ENCODE measurements at regions not wholly inside any gene's neighbourhood (a gene's known extent, or its start where the extent isn't known, plus 50 kb on each side); places are given as distances from the start of the nearest gene placed in this dataset.

DNA sequence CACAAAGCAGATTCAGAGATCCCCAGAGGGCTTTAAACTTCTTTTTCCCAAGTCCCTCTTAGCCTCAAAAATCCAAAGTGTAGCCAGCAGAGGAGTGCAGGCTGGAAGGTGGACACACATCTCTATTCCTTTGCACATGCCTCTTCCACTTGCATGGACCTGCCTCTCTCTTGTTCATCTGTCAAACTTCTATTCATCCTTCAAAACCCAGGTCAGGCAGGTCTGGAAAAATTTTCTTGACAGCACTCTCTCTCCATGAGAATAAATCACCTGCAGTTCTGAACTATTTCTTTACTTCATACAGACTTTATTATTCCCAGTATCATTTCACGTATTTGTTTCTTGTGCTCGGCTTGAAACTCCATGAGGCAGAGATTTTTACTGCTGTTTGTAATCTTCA is 127.5 kb downstream of the SS18 start:
- no peak for DNase-seq (ENCODE audit: low spot score)

DNA sequence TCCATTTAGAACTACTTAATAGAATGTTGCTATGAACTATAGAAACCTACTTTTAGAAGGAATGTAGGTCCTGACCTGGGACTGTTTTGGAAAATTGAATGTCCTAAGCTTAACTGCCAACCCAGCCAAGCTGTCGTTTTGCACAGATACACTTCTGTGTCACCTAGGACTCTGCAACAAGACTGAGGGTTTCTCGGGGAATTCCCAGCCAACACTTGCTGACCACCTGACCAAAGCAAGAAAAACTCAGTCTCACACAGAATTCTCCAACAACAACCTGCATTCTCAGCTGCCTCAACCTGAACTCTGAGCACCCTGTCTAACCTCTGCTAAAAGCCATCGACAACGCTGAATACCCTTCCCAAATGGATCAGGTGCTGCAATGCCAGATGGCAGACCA is 128.2 kb downstream of the SS18 start:
- no peak for DNase-seq (ENCODE audit: low spot score)

DNA sequence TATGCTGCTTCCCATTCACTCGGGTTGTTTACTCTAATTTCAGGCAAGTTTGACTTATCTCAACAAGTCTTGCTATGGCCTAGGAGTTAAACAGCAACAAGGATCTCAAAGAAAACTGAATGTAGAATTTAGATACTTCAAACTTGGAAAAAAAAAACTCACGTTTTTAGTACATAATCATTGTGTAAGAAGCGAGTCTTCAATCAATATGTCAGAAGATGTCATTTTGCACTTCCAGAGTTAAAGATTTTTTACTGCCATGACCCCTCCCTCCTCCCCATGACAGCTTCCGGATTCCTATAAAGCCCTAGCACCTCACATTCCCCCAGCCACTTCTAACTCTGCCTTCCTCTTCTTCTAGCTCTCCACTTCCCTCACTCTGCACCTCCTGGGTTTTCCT is 133.4 kb downstream of the SS18 start:
- no peak for DNase-seq (ENCODE audit: low spot score)

DNA sequence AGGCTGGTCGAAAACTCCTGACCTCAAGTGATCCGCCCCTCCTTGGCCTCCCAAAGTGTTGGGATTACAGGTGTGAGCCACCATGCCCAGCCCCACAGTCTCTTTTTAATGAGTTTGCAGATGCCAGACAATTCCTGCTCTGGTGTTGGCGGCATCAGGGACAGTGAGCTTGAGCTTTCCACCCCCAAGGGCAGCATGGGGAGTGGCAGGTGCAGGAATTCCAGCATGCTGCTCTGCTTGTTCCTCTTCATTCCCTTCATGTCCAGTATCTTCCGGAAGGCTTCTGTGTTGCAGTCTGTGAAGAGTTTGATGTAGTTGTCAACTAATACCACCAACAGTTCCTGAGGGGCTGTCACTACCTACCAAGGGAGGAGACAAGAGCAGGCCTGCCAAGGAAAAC is 137.3 kb downstream of the SS18 start:
- DNase-seq (ENCODE audit: low spot score): no peak

DNA sequence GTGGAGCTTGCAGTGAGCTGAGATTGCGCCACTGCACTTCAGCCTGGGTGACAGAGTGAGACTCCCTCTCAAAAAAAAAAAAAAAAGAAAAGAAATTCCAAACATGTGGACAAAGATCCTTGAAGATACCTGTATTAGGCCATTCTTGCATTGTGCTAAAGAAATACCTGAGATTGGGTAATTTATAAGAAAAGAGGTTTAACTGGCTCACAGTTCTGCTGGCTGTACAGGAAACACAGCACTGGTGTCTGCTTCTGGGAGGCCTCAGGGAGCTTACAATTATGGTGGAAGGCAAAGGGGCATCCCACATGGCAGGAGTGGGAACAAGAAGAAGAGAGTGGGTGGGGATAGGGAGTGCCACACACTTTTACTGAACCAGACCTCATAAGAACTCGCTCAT is 140.1 kb downstream of the SS18 start:
- DNase-seq (ENCODE audit: low spot score): no peak

DNA sequence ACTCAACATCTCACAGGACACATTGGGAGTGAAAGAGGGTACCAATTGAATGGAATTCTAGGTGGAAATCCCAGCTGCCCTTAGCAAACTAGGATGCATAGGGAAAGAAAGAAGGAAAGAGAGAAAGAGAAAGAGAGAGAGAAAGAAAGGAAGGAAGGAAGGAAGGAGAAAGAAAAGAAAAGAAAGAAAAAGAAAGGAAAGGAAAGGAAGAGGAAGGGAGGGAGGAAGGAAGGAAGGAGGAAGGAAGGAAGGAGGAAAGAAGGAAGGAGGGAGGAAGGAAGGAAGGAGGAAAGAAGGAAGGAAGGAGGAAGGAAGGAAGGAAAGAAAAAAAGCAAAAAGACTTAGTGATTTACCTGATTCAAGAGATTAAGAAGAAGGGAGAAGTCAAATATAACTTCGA is 143.9 kb downstream of the SS18 start:
- no peak for DNase-seq (ENCODE audit: low spot score)

DNA sequence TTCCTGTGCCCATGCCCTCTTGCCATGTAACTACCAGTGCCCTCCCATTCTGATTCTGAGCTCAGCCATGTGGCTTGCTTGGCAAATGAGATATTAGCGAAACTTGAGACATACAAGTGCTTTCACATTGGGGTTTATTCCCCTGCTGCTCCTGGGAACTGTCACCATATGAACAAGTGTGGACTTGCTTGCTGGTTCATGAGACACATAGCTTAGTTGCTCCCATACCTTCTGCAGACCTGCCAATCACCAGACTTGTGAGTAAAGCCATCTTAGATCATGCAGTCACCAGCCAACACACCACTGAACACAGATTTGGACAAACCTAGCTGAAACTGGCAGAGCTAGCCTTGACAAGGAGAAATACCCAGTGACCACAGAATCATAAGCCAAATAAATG is 155.1 kb downstream of the SS18 start:
- no peak for DNase-seq (ENCODE audit: low spot score)

DNA sequence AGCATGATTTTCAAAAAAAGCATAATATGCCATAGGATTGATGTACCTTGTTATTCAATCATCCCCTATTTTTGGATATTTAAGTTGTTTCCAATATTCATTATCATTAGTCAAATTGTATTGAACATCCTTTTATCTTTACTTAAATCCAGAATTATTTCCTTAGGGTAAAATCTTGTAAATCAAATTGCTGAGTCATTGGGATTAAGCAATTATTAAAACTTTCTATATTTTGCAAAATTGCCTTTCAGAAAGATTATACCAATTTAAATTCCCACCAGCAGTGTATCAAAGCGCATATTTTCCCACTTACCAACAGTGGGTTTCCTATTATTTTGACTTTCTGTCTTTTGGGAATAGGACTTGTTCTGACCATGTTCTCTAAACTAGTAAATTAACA is 159.3 kb downstream of the SS18 start:
- no peak for DNase-seq (ENCODE audit: low spot score)

DNA sequence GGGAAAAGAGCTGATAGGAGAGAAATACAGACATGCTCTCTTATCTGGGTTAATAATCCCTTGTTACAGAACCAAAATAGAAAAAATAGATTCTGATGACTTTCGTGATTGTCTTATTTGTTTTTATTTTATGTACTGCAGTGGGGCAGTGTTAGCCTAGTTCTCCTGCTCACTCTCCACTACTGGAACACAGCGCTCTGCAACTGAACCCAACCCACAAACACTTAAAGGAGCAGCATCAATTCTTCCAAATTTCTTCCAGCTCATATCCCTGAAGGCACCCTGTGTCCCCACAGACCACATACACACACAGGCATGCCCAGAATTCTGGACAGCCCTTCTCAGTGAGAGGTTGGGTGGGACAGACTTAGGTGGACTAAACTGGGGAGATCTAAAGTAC is 160.6 kb downstream of the SS18 start:
- no peak for DNase-seq (ENCODE audit: low spot score)

DNA sequence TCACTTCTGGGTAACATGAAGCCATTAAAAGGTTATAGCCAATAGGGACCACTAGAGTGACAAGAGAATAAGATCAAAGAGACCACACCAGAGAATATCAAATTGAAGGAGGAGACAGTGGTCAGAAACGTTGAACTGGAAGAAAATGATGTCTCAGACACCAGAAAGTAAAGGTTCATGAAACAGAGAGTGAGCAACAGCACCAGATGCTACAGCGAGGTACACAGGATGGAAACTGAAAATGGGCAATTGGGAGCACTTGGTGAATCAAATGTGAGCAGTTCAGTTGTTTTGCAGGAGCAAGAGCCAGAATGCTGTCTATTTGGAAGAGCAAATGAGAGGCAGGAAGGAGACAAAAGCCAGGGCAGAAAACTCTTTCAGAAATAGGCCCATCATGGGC is 162.6 kb downstream of the SS18 start:
- DNase-seq (ENCODE audit: low spot score): no peak

DNA sequence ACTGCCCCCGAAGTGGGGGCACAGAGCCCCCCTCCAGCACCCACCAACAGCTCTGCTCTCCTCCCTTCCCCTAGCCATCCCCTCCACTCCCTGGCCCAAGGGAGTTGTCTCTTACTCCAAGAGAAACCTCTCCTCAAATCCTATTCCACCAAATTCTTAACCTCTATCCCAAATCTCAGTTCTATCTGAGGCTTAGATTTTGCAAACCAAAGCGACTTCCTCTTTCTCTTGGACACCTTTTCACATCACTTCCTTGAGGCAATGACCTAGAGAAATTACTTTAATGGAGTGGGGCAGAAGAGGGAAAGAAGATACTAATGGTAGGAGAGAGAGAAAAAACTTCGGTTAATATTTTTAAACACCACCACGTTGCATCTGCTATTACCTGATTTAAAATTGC is 167.2 kb downstream of the SS18 start:
- no peak for DNase-seq (ENCODE audit: low spot score)

DNA sequence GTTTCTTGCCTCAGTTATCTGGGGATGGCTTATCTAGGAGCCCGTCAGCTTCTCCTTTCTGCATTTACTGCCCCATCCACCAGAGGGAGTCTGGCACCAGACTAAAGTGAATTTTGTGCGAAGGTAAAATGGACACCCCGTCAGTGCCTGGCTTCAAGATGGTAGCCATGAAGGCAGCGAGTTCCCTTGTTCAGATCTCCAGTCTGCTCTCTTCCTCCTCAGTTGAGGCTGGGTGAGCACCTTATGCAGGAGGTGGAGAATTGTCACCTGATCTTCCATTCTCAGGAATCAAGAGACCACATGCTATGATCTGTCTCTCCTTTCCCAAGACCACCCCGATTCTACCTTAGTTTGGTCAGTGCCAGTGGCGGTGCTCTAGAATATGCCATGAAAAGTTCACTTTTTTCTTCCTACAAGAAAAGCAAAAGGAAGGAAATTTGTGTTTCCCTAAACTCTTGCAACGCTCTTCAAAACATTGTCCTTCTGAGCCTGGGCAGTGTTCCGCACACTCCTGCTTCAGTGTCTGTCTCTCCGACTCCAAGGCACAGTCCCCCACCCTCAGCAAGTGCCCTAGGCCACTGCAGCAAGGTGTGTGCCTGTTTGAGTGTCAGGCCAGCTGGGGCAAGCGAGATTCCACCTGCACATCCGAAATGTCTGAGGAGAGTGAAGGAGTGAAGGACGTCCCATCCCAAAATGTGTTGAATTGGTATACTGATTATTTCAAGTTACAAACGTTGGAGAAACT is 168.6 kb downstream of the SS18 start:
- peak; percentile 24 for DNase-seq (ENCODE audit: low spot score)

DNA sequence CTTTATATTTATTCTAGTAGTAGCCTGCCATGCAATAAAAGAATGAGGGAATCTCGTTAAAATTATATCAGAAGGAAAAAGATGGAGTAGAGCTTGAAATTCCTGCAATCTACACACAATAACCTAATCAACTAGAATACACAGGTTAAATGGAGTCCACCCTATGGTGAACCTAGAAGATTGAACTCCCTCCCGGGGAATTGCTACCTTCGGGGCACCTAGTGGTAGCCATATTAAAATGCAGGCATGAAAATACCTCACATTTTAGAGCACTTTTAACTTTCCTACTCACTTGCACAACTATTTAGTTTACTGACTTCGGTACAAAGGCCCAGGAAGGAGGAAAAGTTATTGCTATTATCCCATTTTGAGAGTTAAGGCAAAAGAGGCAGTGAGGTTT is 174.5 kb downstream of the SS18 start:
- DNase-seq (ENCODE audit: low spot score): no peak

DNA sequence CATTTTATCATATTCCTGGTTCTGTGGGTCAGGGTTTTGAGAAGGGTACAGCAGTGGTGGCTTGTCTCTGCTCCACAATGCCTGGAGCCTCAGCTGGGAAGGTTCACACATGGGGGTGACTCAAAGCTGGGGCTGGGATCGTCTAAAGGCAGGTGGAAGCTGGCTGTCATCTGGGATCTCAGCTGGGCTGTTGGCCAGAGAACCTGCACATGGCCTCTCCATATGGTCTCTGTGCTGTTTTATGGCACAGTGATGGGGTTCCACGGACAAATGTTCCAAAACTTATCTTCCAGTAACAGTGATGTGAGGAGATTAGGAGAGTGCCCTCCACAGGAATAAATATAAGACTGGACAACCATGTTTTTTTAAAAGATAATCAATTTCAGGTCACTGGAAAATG is 191.4 kb downstream of the SS18 start:
- DNase-seq (ENCODE audit: low spot score): no peak

DNA sequence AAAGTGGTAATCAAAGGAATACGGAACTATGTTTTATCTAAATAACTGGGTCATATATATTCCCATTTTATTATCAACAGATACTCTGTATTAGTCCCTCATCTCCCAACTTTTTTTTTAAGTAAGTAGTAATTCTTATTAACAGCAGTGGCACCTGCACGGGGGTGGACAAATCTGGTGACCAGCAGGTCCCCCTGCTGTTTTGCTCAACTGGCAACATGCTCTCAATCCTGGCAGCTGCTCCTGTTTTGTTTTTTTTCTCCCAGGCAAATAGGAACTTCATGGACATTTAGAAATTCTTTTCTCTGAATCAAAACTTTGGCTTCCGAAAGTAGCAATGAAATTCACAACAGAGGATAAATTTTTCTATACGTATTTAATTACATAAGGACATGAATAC is 193.5 kb downstream of the SS18 start:
- no peak for DNase-seq (ENCODE audit: low spot score)

DNA sequence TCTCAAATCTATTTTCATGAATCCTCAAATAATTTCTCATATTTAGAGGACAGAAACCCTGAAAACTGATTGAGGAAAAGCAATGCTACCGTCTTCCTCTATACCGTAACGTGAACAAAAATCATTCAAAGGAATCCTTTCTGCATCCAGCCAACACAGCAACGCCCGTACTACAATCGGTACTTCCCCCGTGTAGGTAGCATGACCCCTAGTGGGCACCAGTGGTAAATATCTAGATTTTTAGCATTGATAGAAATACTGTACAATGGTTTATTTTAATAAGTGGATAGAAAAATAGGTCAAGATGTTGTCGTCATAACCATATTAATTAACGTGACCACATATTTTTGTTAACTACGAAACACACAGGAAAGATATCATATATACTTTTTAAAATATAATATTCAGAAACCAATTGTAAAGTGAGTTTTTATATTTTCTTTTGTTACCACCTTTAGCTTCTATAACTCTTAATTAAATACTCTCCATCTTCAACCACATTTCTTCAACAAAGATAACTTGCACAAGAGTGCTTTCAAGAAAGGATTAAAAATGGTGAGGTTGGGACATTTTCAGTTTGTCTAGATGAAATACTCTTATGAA is 194.1 kb downstream of the SS18 start:
- DNase-seq (ENCODE audit: low spot score): peak; percentile 58

DNA sequence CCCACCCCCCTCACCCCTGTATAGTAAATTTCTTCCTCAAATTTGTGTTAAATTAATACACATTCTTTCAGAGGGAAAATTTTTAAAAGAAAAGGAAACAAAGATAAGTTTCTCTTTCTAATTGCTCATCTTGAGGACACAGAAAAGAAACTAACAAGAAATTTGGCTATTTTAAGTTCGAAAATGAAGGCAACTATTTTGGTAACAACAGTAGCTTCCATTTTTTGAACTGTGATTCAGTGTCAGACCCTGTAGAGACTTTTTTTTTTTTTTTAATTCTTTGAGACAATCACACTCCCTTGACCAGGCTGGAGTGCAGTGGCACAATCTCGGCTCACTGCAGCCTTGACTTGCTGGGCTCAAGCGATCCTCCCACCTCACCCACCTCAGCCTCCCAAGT is 194.9 kb downstream of the SS18 start:
- DNase-seq (ENCODE audit: low spot score): no peak

DNA sequence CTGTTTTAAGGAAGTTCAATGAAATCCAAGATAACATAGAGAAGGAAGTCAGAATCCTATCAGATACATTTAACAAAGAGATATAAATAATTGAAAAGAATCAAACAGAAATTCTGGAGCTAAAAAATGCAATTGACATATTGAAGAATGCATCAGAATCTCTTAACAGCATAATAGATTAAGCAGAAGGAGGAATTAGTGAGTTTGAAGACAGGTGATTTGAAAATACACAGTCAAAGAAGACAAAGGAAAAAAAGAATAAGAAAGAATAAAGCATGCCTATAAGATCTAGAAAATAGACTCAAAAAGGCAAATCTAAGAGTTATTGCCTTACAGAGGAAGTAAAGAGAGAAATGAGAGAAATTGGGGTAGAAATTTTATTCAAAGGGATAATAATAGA is 204.1 kb downstream of the SS18 start:
- no peak for DNase-seq (ENCODE audit: low spot score)

DNA sequence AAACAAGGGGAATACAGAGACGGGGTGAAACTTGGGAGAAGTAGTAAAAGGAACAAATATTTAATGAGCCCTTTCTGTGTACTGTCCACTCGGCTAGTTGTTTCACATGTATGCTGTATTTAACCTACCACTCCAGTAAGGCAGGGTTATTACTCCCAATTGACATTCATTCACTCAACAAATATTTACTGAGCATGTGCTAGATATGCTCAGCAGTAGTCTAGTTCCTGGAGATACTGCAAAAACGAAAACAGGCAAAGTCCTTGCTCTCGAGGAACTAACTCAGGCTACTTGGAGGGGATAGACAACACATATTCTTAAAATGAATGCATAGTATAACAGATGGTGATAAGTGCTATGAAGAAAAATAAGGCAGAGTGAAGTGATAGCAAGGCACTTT is 207.3 kb downstream of the SS18 start:
- DNase-seq (ENCODE audit: low spot score): no peak

DNA sequence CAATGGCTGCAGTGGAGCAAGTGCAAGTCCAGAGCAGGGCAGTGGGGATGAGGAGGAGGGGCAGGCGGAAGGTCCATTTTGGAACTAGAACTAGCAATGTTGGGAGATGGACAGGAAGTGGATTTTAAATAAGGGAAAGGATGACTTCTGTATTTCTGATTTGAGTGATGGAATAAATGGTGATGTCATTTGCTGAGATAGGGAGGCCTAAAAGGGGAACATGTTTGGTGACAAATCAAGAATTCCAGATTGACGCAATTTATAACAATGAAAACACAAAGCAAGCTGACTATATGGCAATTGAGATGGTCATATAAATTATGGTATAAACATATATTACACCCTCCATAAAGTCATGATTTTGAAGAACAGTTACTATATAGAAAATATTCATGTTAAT is 209.3 kb downstream of the SS18 start:
- no peak for DNase-seq (ENCODE audit: low spot score)

DNA sequence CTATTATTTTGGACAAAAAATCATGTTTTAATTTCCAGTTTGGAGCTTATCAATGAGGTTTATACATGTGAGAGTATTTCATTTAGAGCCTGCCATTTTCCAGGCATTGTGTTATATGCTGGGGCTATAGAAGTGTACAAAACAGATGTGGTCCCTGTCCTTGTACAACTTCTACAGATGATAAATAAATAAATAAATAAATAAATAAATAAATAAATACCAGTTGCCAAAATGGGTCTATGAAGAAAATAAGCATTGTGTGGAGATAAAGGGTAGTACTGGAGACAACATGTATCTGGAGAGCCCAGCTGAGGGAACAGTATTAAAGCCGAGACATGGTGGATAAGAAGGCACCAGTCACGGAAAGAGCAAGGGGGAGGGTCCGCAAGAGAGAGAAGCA is 210.0 kb downstream of the SS18 start:
- no peak for DNase-seq (ENCODE audit: low spot score)

DNA sequence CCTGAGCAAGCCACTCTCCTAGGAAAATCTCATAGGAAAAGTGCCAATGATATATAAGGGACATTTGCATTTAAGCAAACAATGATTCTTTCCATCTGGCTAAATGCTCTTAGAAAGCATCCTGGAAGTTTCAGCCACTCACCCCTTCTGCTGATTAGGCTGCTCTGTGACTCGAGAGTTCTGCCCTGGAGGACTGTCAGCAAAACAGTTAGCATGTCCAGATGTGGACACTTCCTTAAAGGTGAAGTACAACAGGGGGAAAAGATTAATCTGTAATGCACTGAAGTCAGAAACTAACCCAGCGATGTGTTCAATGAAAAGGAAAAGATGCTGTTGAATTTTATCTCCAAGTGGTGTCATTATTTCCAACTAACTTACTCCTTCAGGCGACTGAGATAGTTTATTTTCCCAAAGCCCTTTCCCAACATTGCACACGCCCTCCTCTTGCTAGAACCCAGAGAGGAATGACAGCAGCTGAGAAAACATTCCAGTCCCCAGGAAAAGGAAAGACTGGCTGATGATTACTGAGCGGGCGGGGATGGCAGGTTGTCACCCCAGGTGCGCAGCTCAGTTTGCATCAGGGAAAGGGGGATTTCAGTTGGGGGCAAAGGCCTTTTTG is 214.0 kb downstream of the SS18 start:
- no peak for DNase-seq (ENCODE audit: low spot score)

DNA sequence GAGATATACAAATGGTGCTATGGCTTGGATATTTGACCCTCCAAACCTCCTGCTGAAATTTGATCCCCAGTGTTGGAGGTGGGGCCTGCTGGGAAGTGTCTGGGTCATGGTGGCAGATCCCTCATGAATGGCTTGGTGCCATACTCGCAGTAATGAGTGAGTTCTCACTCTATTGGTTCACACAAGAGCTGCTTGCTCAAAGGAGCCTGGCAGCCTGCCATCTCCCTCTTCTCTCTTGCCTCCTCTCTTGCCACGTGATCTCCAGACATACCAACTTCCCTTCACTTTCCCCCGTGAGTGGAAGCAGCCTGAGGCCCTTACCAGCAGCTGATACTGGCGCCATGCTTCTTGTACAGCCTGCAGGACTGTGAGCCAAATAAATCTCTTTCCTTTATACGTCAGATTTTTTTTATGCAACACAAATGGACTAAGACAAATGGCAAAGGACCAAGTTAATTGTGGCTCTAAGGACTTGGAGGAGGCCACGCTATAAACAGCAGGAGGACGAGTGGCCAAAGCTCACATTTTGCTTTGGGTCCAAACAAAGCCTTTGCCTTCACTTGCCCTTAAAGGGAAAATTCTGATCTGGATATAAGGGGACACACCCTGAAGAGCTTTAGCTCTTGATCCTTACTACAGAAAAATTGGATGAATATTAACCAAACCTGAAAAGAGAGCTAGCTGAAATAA is 214.7 kb downstream of the SS18 start:
- DNase-seq (ENCODE audit: low spot score): no peak
